ENCODE measurements at regions not wholly inside any gene's neighbourhood (a gene's known extent, or its start where the extent isn't known, plus 50 kb on each side); places are given as distances from the start of the nearest gene placed in this dataset.
"Not testable (repeated sequence)": the region's sequence is repeated elsewhere in the genome, so short reads cannot be mapped to it uniquely, and the experiment has no call there.

DNA sequence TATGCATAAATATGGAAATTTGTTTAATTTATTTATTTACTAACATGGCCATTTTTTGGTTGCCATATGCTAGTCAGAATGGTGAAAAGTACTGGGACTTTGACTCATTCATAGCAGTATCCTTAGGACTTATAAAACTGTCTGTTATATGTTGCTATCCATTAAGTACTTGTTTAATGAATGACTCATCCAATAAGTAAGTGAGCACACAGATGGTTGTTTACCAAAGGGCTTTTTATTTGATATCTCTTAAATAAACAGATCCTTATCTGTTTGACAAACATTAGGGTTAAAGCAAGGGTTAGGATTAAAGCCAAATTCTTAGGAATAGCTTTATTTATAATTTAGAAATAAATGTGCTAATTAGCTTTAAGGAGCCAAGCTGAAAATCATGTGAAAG lies 183.4 kb downstream of the FBXO4 start:
- in situ Hi-C loops (cut with MboI; ENCODE audit: low sequenced_read_pairs, unreplicated experiment): no loop called here
- no peak for TF ChIP-seq CTCF (IDR thresholded peaks at IDR 0.05; ENCODE audit: borderline replicate concordance, control extremely low read depth, extremely low read depth, insufficient read depth, missing control alignments)
- DNase-seq (ENCODE audit: low spot score): no peak

GRCh38 chr5:42109006-42109572 lies 184.0 kb downstream of the FBXO4 start:
- DNase-seq (ENCODE audit: low spot score): no peak
- in situ Hi-C loops (cut with MboI; ENCODE audit: low sequenced_read_pairs, unreplicated experiment): no loop called here
- no peak for TF ChIP-seq CTCF (IDR thresholded peaks at IDR 0.05; ENCODE audit: borderline replicate concordance, control extremely low read depth, extremely low read depth, insufficient read depth, missing control alignments)

DNA sequence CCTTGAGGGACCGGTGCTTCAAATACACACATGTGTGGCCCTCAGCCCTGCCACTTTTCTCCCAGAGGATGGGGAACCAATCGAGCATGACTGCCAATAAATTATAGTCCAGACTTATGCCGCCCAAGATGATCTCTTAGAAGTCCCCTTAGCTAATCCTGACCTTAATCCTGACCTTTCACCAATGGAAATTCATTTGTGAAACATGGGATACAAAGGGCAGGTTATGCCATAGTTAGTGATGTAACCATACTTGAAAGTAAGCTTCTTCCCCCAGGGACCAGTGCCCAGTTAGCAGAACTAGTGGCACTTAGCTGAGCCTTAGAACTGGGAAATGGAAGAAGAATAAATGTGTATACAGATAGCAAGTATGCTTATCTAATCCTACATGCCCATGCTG lies 190.6 kb downstream of the FBXO4 start:
- in situ Hi-C loops (cut with MboI; ENCODE audit: low sequenced_read_pairs, unreplicated experiment); DNase-seq (ENCODE audit: low spot score): not testable (repeated sequence)

- in situ Hi-C loops (cut with MboI; ENCODE audit: low sequenced_read_pairs, unreplicated experiment): no loop called here
Measured at GRCh38 chr5:42120070-42120469, 195.0 kb downstream of the FBXO4 start.

DNA sequence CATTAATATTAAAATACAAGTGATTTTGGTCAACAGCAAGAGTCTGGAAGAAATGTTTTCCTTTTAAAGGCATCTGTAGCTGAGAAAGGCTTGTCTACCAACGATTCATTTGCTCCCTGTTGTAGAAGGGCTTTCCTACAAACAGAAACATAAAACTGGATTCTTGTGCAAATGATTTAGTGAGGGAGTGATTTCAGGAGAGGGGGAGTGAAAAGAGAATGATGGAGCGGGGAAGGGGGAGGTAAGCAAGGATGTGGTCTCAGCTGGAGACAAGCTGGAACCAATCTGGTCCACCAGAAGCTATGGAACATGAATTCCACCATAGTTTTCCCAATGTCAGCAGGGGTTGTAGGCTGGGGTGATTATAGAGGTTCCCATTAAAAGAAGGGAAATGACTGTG lies 196.3 kb downstream of the FBXO4 start:
- DNase-seq (ENCODE audit: low spot score): no peak
- in situ Hi-C loops (cut with MboI; ENCODE audit: low sequenced_read_pairs, unreplicated experiment): no loop called here
- no peak for TF ChIP-seq CTCF (IDR thresholded peaks at IDR 0.05; ENCODE audit: borderline replicate concordance, control extremely low read depth, extremely low read depth, insufficient read depth, missing control alignments)

More at GRCh38 chr5:42120070-42120469, 195.0 kb downstream of the FBXO4 start:
- no peak for TF ChIP-seq CTCF (IDR thresholded peaks at IDR 0.05; ENCODE audit: borderline replicate concordance, control extremely low read depth, extremely low read depth, insufficient read depth, missing control alignments)
- no peak for DNase-seq (ENCODE audit: low spot score)

GRCh38 chr5:42131081-42131480 lies 206.0 kb downstream of the FBXO4 start:
- in situ Hi-C loops (cut with MboI; ENCODE audit: low sequenced_read_pairs, unreplicated experiment): no loop called here
- TF ChIP-seq CTCF (IDR thresholded peaks at IDR 0.05; ENCODE audit: borderline replicate concordance, control extremely low read depth, extremely low read depth, insufficient read depth, missing control alignments): no peak
- no peak for DNase-seq (ENCODE audit: low spot score)

GRCh38 chr5:42143361-42143760 lies 218.3 kb downstream of the FBXO4 start:
- no peak for TF ChIP-seq CTCF (IDR thresholded peaks at IDR 0.05; ENCODE audit: borderline replicate concordance, control extremely low read depth, extremely low read depth, insufficient read depth, missing control alignments)
- DNase-seq (ENCODE audit: low spot score): no peak
- in situ Hi-C loops (cut with MboI; ENCODE audit: low sequenced_read_pairs, unreplicated experiment): no loop called here

Data from GM13976 (cell line).